K562 (cell line): ENCODE measurements at regions not wholly inside any gene's neighbourhood (a gene's known extent, or its start where the extent isn't known, plus 50 kb on each side); places are given as distances from the start of the nearest gene placed in this dataset.

Source experiments
- ATAC-seq: fragments of 200-7000 bp; cut with Tn5 transposase; 3 replicates; pipeline ENCODE4 v1.9.1; 2020; ENCODE audit warnings: moderate library complexity
- BruUV-seq: library from RNA; stranded (reverse); fragments of 400-500 nt; replicated peaks from 2 replicates; lab custom pipeline; 2021; lab: Mats Ljungman, UMichigan
- CTCF ChIA-PET: fragments of 300-600 bp; formaldehyde crosslinking; extraction: SDS; loops from one replicate; lab custom pipeline; 2021; ENCODE audit warnings: low intra/inter-chr PET ratio; lab: Yijun Ruan, JAX
- POLR2A ChIA-PET: fragments of 300-600, 350-650 bp; sonication (Branson Sonifier 250); formaldehyde crosslinking; extraction: SDS; loops from one replicate; lab custom pipeline; 2021; ENCODE audit warnings: antibody characterized with exemption, inconsistent platforms; lab: Yijun Ruan, JAX
- DNase-seq, 4 experiments: peaks; one replicate each; pipeline versions ENCODE4 v3.0.0 to v3.0.0-alpha.2; 2011 to 2018; ENCODE audit warnings: low spot score in 3 of 4, mixed read lengths in 3 of 4; ENCODE audit errors: extremely low read depth in 1 of 4
- FAIRE-seq: peaks from 2 replicates; lab custom pipeline; 2011; peaks lifted over from hg19 to GRCh38; lab: Jason Lieb, UNC
- H2AFZ ChIP-seq: 2 replicates; pipeline ENCODE4 v1.6.0; 2011; ENCODE audit warnings: low read depth, low read length, control low read depth, inconsistent platforms
- H3K27ac ChIP-seq: fragments of 200-600 bp; 3 replicates; pipeline ENCODE4 v1.8.0; 2011; ENCODE audit warnings: low read depth, mild to moderate bottlenecking, control low read depth, inconsistent platforms, low read length, moderate library complexity, mixed read lengths; ENCODE audit errors: extremely low read depth
- H3K27me3 ChIP-seq, 2 experiments: fragments of 300-600 bp in 1 of 2; 2 replicates in 1 of 2; 3 replicates in 1 of 2; pipeline versions ENCODE4 v1.6.0 to v1.8.0; 2011; ENCODE audit warnings: inconsistent platforms in 2 of 2, low read length in 2 of 2, mild to moderate bottlenecking in 1 of 2, mixed read lengths in 1 of 2, moderate library complexity in 1 of 2; ENCODE audit not compliant: control insufficient read depth in 2 of 2, insufficient read depth in 2 of 2
- H3K36me3 ChIP-seq: fragments of 300-600 bp; 3 replicates; pipeline ENCODE4 v1.8.0; 2011; ENCODE audit warnings: mild to moderate bottlenecking, low read length, inconsistent platforms; ENCODE audit not compliant: control insufficient read depth, insufficient read depth
- H3K4me1 ChIP-seq, 2 experiments: fragments of 200-600 bp in 1 of 2; replicated peaks in 1 of 2; 2 replicates in 1 of 2; 3 replicates in 1 of 2; pipeline versions ENCODE4 v1.5.1 to v1.8.0; 2011; ENCODE audit warnings: inconsistent platforms in 2 of 2, low read length in 2 of 2, mild to moderate bottlenecking in 1 of 2, mixed read lengths in 1 of 2, moderate library complexity in 1 of 2; ENCODE audit not compliant: control insufficient read depth in 2 of 2, insufficient read depth in 2 of 2
- H3K4me2 ChIP-seq: 2 replicates; pipeline ENCODE4 v1.6.1; 2011; ENCODE audit warnings: low read length, control low read depth, inconsistent platforms, mixed read lengths; ENCODE audit not compliant: insufficient read depth
- H3K4me3 ChIP-seq: fragments of 200-600 bp; sonication (generic), shearing (Covaris generic); 2 replicates; pipeline ENCODE4 v1.5.1; 2016; ENCODE audit warnings: control low read depth, inconsistent platforms
- H3K79me2 ChIP-seq: fragments of 200-600 bp; 3 replicates; pipeline ENCODE4 v1.8.0; 2011; ENCODE audit warnings: low read length, inconsistent platforms; ENCODE audit not compliant: control insufficient read depth, insufficient read depth
- H3K9ac ChIP-seq, 2 experiments: 2 replicates each; pipeline versions ENCODE4 v1.6.0 to v1.6.1; 2011; ENCODE audit warnings: low read depth in 2 of 2, low read length in 2 of 2, control low read depth in 1 of 2, inconsistent platforms in 1 of 2, mild to moderate bottlenecking in 1 of 2, mixed read lengths in 1 of 2; ENCODE audit not compliant: insufficient read depth in 1 of 2
- H3K9me1 ChIP-seq: one replicate; pipeline ENCODE4 v1.6.0; 2011; ENCODE audit warnings: inconsistent platforms, mild to moderate bottlenecking, low read length, moderate library complexity; ENCODE audit not compliant: control insufficient read depth, insufficient read depth
- H3K9me3 ChIP-seq: replicated peaks from 2 replicates; pipeline ENCODE4 v1.5.1; 2011; ENCODE audit warnings: low read depth, low read length, inconsistent platforms; ENCODE audit not compliant: control insufficient read depth, insufficient read depth
- H4K20me1 ChIP-seq: replicated peaks from 2 replicates; pipeline ENCODE4 v1.6.1; 2011; ENCODE audit warnings: low read length, inconsistent platforms, mixed read lengths; ENCODE audit not compliant: control insufficient read depth, insufficient read depth
- HDAC8 ChIP-seq: fragments of 450-650 bp; IDR thresholded peaks from 2 replicates; pipeline ENCODE4 v1.6.1; 2016; ENCODE audit warnings: mild to moderate bottlenecking, missing genetic modification characterization, moderate library complexity, missing compliant biosample characterization
- HSF4 ChIP-seq: fragments of 250-450 bp; sonication (Bioruptor Pico); IDR thresholded peaks from 2 replicates; pipeline ENCODE4 v2.1.2; 2022; ENCODE audit warnings: mild to moderate bottlenecking, moderate library complexity, borderline replicate concordance
- NR2C1 ChIP-seq, 2 experiments: fragments of 450-650 bp; IDR thresholded peaks; 2 replicates each; pipeline ENCODE4 v1.6.1; 2017; ENCODE audit warnings: mild to moderate bottlenecking in 2 of 2, antibody characterized with exemption in 1 of 2, inconsistent platforms in 1 of 2, missing compliant biosample characterization in 1 of 2, missing genetic modification characterization in 1 of 2
- SMARCA4 ChIP-seq: fragments of 450-650 bp; IDR thresholded peaks from 2 replicates; pipeline ENCODE4 v1.6.1; 2016
- UBTF ChIP-seq, 2 experiments: IDR thresholded peaks; 2 replicates each; pipeline ENCODE4 v1.6.1; 2012; ENCODE audit warnings: improper control_type of control experiment in 2 of 2, low read depth in 2 of 2, low read length in 2 of 2, borderline replicate concordance in 1 of 2
- WHSC1 ChIP-seq: IDR thresholded peaks from one replicate; pipeline ENCODE4 v1.6.1; 2012; ENCODE audit warnings: low read length, control low read depth, inconsistent platforms
- ZNF407 ChIP-seq: fragments of 450-650 bp; IDR thresholded peaks from 2 replicates; pipeline ENCODE4 v1.6.1; 2016; ENCODE audit warnings: low read depth
- ZNF449 ChIP-seq: fragments of 250-450 bp; sonication (Bioruptor Pico); IDR thresholded peaks from 2 replicates; pipeline ENCODE4 v1.8.0; 2022; ENCODE audit warnings: moderate library complexity, mild to moderate bottlenecking, inconsistent platforms
- ZNF76 ChIP-seq: fragments of 250-450 bp; sonication (Bioruptor Pico); IDR thresholded peaks from 2 replicates; pipeline ENCODE4 v1.4.0; 2020; ENCODE audit warnings: mild to moderate bottlenecking, moderate library complexity, borderline replicate concordance
- ZSCAN32 ChIP-seq: fragments of 450-650 bp; formaldehyde crosslinking; IDR thresholded peaks from 2 replicates; pipeline ENCODE4 v1.4.0; 2020; ENCODE audit warnings: mild to moderate bottlenecking, moderate library complexity
- WGBS: fragments of 100-300 bp; shearing (Covaris generic); methylation state at CpG from one replicate; pipeline ENCODE4 v1.1.6; 2016; ENCODE audit warnings: low coverage, mixed read lengths; ENCODE audit not compliant: insufficient coverage; ENCODE audit errors: missing lambda C conversion rate; 5-methylcytosine and 5-hydroxymethylcytosine counted together
- in situ Hi-C: fragments of 300-500 bp; cut with MboI; formaldehyde crosslinking; loops from 4 replicates; pipeline ENCODE4 v1.15.0; 2018; ENCODE audit warnings: inconsistent platforms, mixed read lengths
- intact Hi-C: fragments of 100-400 bp; cut with micrococcal nuclease; formaldehyde crosslinking; loops from 2 replicates; pipeline ENCODE4 v1.14.2; 2022

- H3K27me3 ChIP-seq: peaks cover 0 to 2% of the 10 kb centered on the region in 2 experiments; a peak in 1 of 5 replicates
- no peak overlapping the region for H3K27ac ChIP-seq
- intact Hi-C loops: no loop called here
- no peaks in the 10 kb centered on the region for H3K79me2 ChIP-seq
- in situ Hi-C loops: no loop called here
- no peaks in the 10 kb centered on the region for H4K20me1 ChIP-seq
- BruUV-seq: no TSS peak
- H2AFZ ChIP-seq: no peak overlapping the region
- H3K4me3 ChIP-seq: no peak overlapping the region
- WGBS: 4% methylated on average over 3 of the region's 3 CpGs
- H3K36me3 ChIP-seq: no peaks in the 10 kb centered on the region
- H3K9ac ChIP-seq: no peak overlapping the region
- no peaks in the 10 kb centered on the region for H3K9me3 ChIP-seq
- ATAC-seq (no peak), FAIRE-seq (no peak), DNase-seq (no peak)
- POLR2A ChIA-PET: no interaction called here
- no peaks in the 10 kb centered on the region for H3K9me1 ChIP-seq
- no peak overlapping the region for H3K4me2 ChIP-seq
- H3K4me1 ChIP-seq: no peaks in the 10 kb centered on the region
- TF ChIP-seq NR2C1 (IDR thresholded peaks at IDR 0.05) (no peak), NR2C1 (tag; IDR thresholded peaks at IDR 0.05) (no peak), UBTF (IDR thresholded peaks at IDR 0.05; ENCODE audit: borderline replicate concordance in 1 of 2, low read depth in 2 of 2, low read length in 2 of 2) (no peak), ZNF76 (no peak), WHSC1 (no peak), HSF4 (CRISPR knock-in tag) (no peak), ZSCAN32 (CRISPR knock-in tag) (no peak), HDAC8 (tag) (no peak), ZNF407 (no peak), ZNF449 (CRISPR knock-in tag) (no peak), SMARCA4 (no peak)
- TF ChIP-seq, all 486 proteins: peak for 0
- CTCF ChIA-PET: no interaction called here
Measured at GRCh38 chr2:103012590-103012989, 250.8 kb downstream of the TMEM182 start.
